ENCODE measurements at regions not wholly inside any gene's neighbourhood (a gene's known extent, or its start where the extent isn't known, plus 50 kb on each side); places are given as distances from the start of the nearest gene placed in this dataset.

DNA sequence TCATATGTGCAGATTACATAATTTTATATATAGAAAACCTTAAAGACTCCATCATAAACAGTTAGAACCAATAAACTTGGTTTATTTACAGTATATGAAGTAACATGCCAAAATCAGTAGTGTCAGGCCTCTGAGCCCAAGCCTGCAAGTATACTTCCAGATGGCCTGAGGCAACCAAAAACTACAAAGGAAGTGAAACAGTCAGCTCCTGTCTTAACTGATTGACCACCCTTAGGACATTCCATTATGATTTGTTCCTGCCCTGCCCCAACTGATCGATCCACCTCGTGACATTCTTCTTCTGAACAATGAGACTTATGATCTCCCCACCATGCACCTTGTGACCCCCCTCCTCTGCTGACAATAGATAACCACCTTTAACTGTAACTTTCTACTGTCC is 630.3 kb downstream of the AMY1C start:
- TF ChIP-seq, protein P1, sequence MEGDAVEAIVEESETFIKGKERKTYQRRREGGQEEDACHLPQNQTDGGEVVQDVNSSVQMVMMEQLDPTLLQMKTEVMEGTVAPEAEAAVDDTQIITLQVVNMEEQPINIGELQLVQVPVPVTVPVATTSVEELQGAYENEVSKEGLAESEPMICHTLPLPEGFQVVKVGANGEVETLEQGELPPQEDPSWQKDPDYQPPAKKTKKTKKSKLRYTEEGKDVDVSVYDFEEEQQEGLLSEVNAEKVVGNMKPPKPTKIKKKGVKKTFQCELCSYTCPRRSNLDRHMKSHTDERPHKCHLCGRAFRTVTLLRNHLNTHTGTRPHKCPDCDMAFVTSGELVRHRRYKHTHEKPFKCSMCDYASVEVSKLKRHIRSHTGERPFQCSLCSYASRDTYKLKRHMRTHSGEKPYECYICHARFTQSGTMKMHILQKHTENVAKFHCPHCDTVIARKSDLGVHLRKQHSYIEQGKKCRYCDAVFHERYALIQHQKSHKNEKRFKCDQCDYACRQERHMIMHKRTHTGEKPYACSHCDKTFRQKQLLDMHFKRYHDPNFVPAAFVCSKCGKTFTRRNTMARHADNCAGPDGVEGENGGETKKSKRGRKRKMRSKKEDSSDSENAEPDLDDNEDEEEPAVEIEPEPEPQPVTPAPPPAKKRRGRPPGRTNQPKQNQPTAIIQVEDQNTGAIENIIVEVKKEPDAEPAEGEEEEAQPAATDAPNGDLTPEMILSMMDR (conservative IDR thresholded peaks at IDR 0.05; ENCODE audit: low read depth, low read length): no peak
- no peak overlapping the region for H3K4me3 ChIP-seq (ENCODE audit: low read depth, low read length)

DNA sequence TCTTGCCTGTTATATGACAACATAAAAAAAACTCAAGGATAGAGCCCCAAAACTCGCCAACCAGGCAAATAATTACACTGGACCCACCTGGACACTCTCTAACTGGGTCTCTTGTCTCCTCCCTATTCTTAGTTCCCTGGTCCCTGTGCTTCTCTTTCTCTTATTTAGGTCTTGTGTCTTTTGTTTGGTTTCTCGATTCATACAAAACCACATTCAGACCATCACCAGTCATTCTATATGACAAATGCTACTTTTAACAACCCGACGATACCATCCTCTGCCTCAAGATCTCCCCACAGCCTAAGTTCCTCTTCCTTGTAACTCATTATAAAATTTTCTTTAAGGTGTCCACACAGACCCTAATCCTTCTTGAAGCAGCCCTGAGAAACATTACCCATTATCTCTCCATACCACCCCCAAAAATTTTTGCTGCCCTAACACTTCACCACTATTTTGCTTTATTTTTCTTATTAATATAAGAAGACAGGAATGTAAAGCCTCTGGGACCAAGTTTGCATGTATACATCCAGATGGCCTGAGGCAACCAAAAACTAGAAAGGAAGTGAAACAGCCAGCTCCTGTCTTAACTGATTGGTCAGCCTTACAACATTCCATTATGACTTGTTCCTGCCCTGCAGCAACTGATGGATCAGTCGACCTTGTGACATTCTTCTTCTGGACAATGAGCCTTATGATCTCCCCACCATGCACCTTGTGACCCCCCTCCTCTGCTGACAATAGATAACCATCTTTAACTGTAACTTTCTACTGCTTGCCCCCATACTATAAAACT is 638.2 kb downstream of the AMY1C start:
- DNase-seq (ENCODE audit: low read depth): no peak
- no peak overlapping the region for H3K4me3 ChIP-seq (ENCODE audit: low read depth, low read length)
- TF ChIP-seq, protein P1 (conservative IDR thresholded peaks at IDR 0.05; ENCODE audit: low read depth, low read length): no peak

More for the DNA sequence above, 630.3 kb downstream of the AMY1C start:
- DNase-seq (ENCODE audit: low read depth): no peak

DNA sequence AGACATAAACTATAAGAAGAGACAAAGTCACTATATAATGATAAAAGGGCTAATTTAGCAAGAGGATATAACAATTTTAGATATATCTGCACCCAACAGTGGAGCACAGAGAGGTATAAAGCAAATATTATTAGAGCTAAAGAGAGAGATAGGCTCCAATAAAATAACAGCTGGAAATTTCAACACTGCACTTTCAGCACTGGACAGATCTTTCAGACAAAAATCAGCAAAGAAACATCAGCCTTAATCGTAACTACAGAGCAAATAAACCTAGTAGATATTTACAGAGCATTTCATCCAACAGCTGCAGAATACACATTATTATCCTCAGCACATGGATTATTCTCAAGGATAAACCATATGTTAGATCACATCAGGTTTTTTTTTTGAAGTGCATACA is 642.9 kb downstream of the AMY1C start:
- TF ChIP-seq, protein P1 (conservative IDR thresholded peaks at IDR 0.05; ENCODE audit: low read depth, low read length): no peak
- no peak for DNase-seq (ENCODE audit: low read depth)
- H3K4me3 ChIP-seq (ENCODE audit: low read depth, low read length): no peak overlapping the region

DNA sequence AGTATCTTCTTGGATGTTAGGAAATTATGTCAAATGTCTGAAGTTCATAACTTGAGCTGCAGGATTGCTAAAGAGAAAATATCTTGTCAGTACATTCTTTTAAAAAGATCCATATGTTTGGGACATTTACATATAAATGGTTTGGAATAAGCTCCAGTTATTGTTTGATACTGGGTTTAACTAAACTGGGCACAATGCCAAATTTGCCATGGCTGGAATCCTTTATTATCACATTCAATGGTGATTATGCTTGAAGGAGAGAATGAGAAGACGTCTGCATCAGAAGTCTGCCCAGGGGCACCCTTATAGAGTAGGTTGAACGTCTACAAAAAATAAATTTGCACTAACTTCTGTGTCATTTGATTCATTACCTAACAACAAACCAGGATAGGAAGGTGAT is 652.5 kb downstream of the AMY1C start:
- TF ChIP-seq, protein P1 (conservative IDR thresholded peaks at IDR 0.05; ENCODE audit: low read depth, low read length): no peak
- H3K4me3 ChIP-seq (ENCODE audit: low read depth, low read length): no peak overlapping the region
- DNase-seq (ENCODE audit: low read depth): no peak

DNA sequence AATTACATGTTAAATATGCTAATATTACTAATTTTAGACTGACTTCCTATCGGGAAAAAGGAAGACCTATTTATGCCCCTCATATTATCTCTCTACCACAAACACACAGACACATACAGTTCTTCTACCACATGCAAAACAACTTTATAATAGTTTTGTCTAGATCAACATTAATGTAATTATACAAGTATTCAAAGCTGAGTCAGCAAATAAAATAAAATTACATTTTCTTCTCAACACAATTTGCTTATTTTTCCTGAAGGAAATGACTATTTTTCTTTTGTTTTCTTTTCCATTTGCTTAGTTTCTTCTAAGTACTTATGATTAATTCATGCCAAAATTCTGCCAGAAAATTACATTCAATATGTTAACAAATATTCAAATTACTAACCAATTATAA is 654.2 kb downstream of the AMY1C start:
- TF ChIP-seq, protein P1 (conservative IDR thresholded peaks at IDR 0.05; ENCODE audit: low read depth, low read length): no peak

DNA sequence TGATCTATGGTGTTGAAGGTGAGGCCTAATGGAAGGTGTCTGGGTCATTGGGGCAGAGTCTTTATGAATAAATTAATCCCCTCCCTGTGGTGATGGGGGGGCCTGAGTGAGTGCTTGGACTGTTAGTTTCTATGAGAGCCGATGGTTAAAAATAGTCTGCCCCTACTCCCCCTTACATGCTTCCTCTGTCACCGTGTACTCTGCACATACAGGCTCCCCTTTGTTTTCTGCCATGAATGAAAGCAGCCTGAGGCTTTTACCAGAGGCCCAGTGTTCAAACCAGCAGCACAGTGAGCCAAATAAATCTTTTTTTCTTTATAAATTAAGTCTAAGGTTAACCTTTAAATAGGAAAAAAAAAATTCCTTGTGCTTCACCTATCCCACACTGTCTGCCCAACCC is 657.0 kb downstream of the AMY1C start:
- TF ChIP-seq, protein P1 (conservative IDR thresholded peaks at IDR 0.05; ENCODE audit: low read depth, low read length): no peak
- DNase-seq (ENCODE audit: low read depth): no peak
- no peak overlapping the region for H3K4me3 ChIP-seq (ENCODE audit: low read depth, low read length)

More for the DNA sequence above, 654.2 kb downstream of the AMY1C start:
- H3K4me3 ChIP-seq (ENCODE audit: low read depth, low read length): no peak overlapping the region
- DNase-seq (ENCODE audit: low read depth): no peak

DNA sequence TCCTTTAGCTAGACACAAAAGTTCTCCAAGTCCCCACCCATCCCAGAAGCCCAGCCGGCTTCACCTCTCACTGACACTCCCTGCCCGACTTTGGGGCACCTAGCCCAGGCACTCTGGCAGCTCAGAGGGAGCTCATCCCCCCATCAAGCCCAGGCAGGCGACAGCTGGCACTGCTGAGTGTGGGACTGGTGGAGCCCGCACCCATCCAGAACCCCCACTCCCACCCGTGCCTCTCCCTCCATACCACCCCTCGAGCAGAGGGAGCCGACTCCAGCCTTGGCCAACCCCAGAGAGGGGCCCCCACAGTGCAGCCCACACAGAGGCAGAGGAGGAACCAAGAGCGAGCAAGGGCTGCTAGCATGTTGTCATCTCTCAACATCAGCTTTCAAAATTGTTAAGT is 658.6 kb downstream of the AMY1C start:
- no peak for DNase-seq (ENCODE audit: low read depth)
- no peak overlapping the region for H3K4me3 ChIP-seq (ENCODE audit: low read depth, low read length)
- TF ChIP-seq, protein P1 (conservative IDR thresholded peaks at IDR 0.05; ENCODE audit: low read depth, low read length): no peak

All from choroid plexus epithelial cell (primary cell).